Pancreas (tissue), 10 donors: ENCODE measurements at regions not wholly inside any gene's neighbourhood (a gene's known extent, or its start where the extent isn't known, plus 50 kb on each side); places are given as distances from the start of the nearest gene placed in this dataset.

Experiments used
- ATAC-seq, 4 donors: fragments of 200-7000 bp; cut with Tn5 transposase; one replicate each; pipeline versions ENCODE4 v1.8.0 to v1.9.1; 2020; ENCODE audit warnings: mild to moderate bottlenecking in 4 of 4, moderate library complexity in 4 of 4
- DNase-seq, 6 donors: peaks; one replicate each; pipeline ENCODE4 v3.0.0-alpha.2; 2020
- FAIRE-seq: peaks from 2 replicates; lab custom pipeline; 2012; peaks lifted over from hg19 to GRCh38; lab: Jason Lieb, UNC
- H3K27ac ChIP-seq, 4 donors: fragments of 200-600 bp; sonication (generic); 1 replicate in 3 of 4; 2 replicates in 1 of 4; pipeline versions ENCODE4 v1.5.0 to v1.8.0; 2020
- H3K27me3 ChIP-seq, 4 donors: fragments of 200-600 bp; one replicate each; pipeline ENCODE4 v1.8.0; 2021
- H3K36me3 ChIP-seq, 3 donors: fragments of 200-600 bp; sonication (generic) in 1 of 3; one replicate each; pipeline versions ENCODE4 v1.5.0 to v1.8.0; 2020 to 2021
- H3K4me1 ChIP-seq, 3 donors: fragments of 200-600 bp; one replicate each; pipeline ENCODE4 v1.8.0; 2021
- H3K4me3 ChIP-seq, 4 donors: fragments of 200-600 bp; sonication (generic) in 2 of 4; one replicate each; pipeline versions ENCODE4 v1.5.0 to v1.8.0; 2020 to 2021
- H3K9me3 ChIP-seq, 4 donors: fragments of 200-600 bp; one replicate each; pipeline ENCODE4 v1.8.0; 2021
- CTCF ChIP-seq, 4 donors: fragments of 200-600 bp; sonication (generic) in 3 of 4; IDR thresholded peaks; one replicate each; pipeline versions ENCODE4 v1.5.0 to v1.8.0; 2021; ENCODE audit warnings: antibody characterized with exemption in 4 of 4
- WGBS, 2 donors: extraction: QIAGEN DNeasy Blood & Tissue Kit; methylation state at CpG; one replicate each; pipeline ENCODE4 v1.1.7; 2013; 5-methylcytosine and 5-hydroxymethylcytosine counted together
- intact Hi-C, 3 donors: fragments of 100-400 bp; cut with DNase I; formaldehyde crosslinking; loops; one replicate each; pipeline versions ENCODE4 v1.11.1 to v1.14.2; 2022
- donor health status: healthy with polysubstance abuse.
- donor health status: DM: no; HTN: no; CAD: no; lungs with moderate emphysema.
- donor health status: DM: no; HTN: no; CAD: no.
- donor health status: control.
- donor health status: control.
- donor health status: Bipolar disorder and iron deficiency.
- donor health status: DM: yes; HTN: yes; CAD: no.
- donor health status: DM: no; HTN: no; CAD: no.
- donor health status: DM: no; HTN: no; CAD: no.
- donor health status: DM: yes; HTN: yes; CAD: no.

GRCh38 chr4:184954482-184954881 is 63.8 kb upstream of the HELT start:
- H3K27me3 ChIP-seq: no peaks in the 10 kb centered on the region
- no peaks in the 10 kb centered on the region for H3K4me1 ChIP-seq
- DNase-seq (no peak), FAIRE-seq (no peak), ATAC-seq (no peak)
- no peak overlapping the region for H3K4me3 ChIP-seq
- H3K36me3 ChIP-seq: no peaks in the 10 kb centered on the region
- intact Hi-C loops: no loop called here
- TF ChIP-seq CTCF (IDR thresholded peaks at IDR 0.05): no peak
- WGBS, 2 donors: 77 to 79% methylated on average over 12 of the region's 12 CpGs
- no peak overlapping the region for H3K27ac ChIP-seq
- no peaks in the 10 kb centered on the region for H3K9me3 ChIP-seq

- Histone ChIP-seq H3K4me3 (no peak overlapping the region), H3K9me3 (no peaks in the 10 kb centered on the region), H3K36me3 (no peaks in the 10 kb centered on the region), H3K27ac (no peak overlapping the region), H3K4me1 (no peaks in the 10 kb centered on the region), H3K27me3 (no peaks in the 10 kb centered on the region)
- intact Hi-C loops: no loop called here
- FAIRE-seq: no peak
- WGBS, 2 donors: 60 to 74% methylated on average over 4 to 5 of the region's 5 CpGs
- no peak for DNase-seq
- no peak for TF ChIP-seq CTCF (IDR thresholded peaks at IDR 0.05)
- ATAC-seq: no peak
These were observed 63.2 kb upstream of the HELT start for GRCh38 chr4:184955116-184955515.

- FAIRE-seq (no peak), DNase-seq (no peak), ATAC-seq (no peak)
- no peak overlapping the region for H3K27ac ChIP-seq
- intact Hi-C loops: no loop called here
- no peaks in the 10 kb centered on the region for H3K4me1 ChIP-seq
- H3K36me3 ChIP-seq: no peaks in the 10 kb centered on the region
- H3K4me3 ChIP-seq: no peak overlapping the region
- WGBS, 2 donors: 87 to 89% methylated on average over 8 of the region's 8 CpGs
- H3K9me3 ChIP-seq: no peaks in the 10 kb centered on the region
- H3K27me3 ChIP-seq: no peaks in the 10 kb centered on the region
- no peak for TF ChIP-seq CTCF (IDR thresholded peaks at IDR 0.05)
These were observed 62.7 kb upstream of the HELT start for GRCh38 chr4:184955636-184956035.

- FAIRE-seq: no peak
- Histone ChIP-seq H3K27me3 (no peaks in the 10 kb centered on the region), H3K4me3 (no peak overlapping the region), H3K4me1 (no peaks in the 10 kb centered on the region), H3K36me3 (no peaks in the 10 kb centered on the region), H3K9me3 (no peaks in the 10 kb centered on the region), H3K27ac (no peak overlapping the region)
- intact Hi-C loops: no loop called here
- no peak for ATAC-seq
- 83 to 92% methylated on average over 13 of the region's 13 CpGs for WGBS, 2 donors
- no peak for DNase-seq
- TF ChIP-seq CTCF (IDR thresholded peaks at IDR 0.05): no peak
These were observed 60.7 kb upstream of the HELT start for GRCh38 chr4:184957446-184958115.

- H3K27ac ChIP-seq: no peak overlapping the region
- H3K4me1 ChIP-seq: no peaks in the 10 kb centered on the region
- no peak overlapping the region for H3K4me3 ChIP-seq
- DNase-seq (no peak), ATAC-seq (no peak), FAIRE-seq (no peak)
- intact Hi-C loops: no loop called here
- H3K36me3 ChIP-seq: no peaks in the 10 kb centered on the region
- no peaks in the 10 kb centered on the region for H3K9me3 ChIP-seq
- no peak for TF ChIP-seq CTCF (IDR thresholded peaks at IDR 0.05)
- WGBS, 2 donors: 74 to 88% methylated on average over 10 of the region's 10 CpGs
- no peaks in the 10 kb centered on the region for H3K27me3 ChIP-seq
These were observed 60.0 kb upstream of the HELT start for GRCh38 chr4:184958127-184958922.
